Stimulated activated effector memory CD8-positive, alpha-beta T cell treated with anti-CD3 and anti-CD28 coated beads, Interleukin-12 subunit alpha, Interleukin-12 subunit beta, amount 100 ng/mL, for 72 hours (primary cell): ENCODE measurements at regions not wholly inside any gene's neighbourhood (a gene's known extent, or its start where the extent isn't known, plus 50 kb on each side); places are given as distances from the start of the nearest gene placed in this dataset.

Experiments used
- ATAC-seq: fragments of 150-1000 bp; cut with Tn5 transposase; 2 replicates; pipeline ENCODE4 v1.10.0; 2021
- DNase-seq, 2 donors: peaks; one replicate each; pipeline ENCODE4 v3.0.0; 2021 to 2022; ENCODE audit warnings: low spot score in 2 of 2
- H3K27ac Mint-ChIP-seq: one replicate; pipeline ENCODE4 v1.8.0; 2022; ENCODE audit warnings: mild to moderate bottlenecking, mixed read lengths
- H3K36me3 Mint-ChIP-seq: one replicate; pipeline ENCODE4 v1.8.0; 2022; ENCODE audit warnings: mild to moderate bottlenecking, mixed read lengths
- H3K4me1 Mint-ChIP-seq: one replicate; pipeline ENCODE4 v1.8.0; 2022; ENCODE audit warnings: mixed read lengths
- H3K4me3 Mint-ChIP-seq: one replicate; pipeline ENCODE4 v1.8.0; 2022; ENCODE audit warnings: mild to moderate bottlenecking, mixed read lengths
- H3K9me3 Mint-ChIP-seq: one replicate; pipeline ENCODE4 v1.8.0; 2022; ENCODE audit warnings: mixed read lengths

GRCh38 chr13:73142071-73142470 lies 83.3 kb downstream of the KLF5 start:
- no peaks in the 10 kb centered on the region for H3K4me1 Mint-ChIP-seq
- H3K9me3 Mint-ChIP-seq: no peaks in the 10 kb centered on the region
- H3K4me3 Mint-ChIP-seq: no peak overlapping the region
- H3K36me3 Mint-ChIP-seq: no peaks in the 10 kb centered on the region
- no peak for DNase-seq
- no peak for ATAC-seq
- no peak overlapping the region for H3K27ac Mint-ChIP-seq

GRCh38 chr13:73141292-73141771 lies 82.5 kb downstream of the KLF5 start:
- H3K27ac Mint-ChIP-seq: no peak overlapping the region
- DNase-seq (no peak), ATAC-seq (no peak)
- no peaks in the 10 kb centered on the region for H3K36me3 Mint-ChIP-seq
- no peak overlapping the region for H3K4me3 Mint-ChIP-seq
- no peaks in the 10 kb centered on the region for H3K9me3 Mint-ChIP-seq
- H3K4me1 Mint-ChIP-seq: no peaks in the 10 kb centered on the region

- Mint-ChIP-seq H3K4me3 (no peak overlapping the region), H3K27ac (no peak overlapping the region), H3K4me1 (no peaks in the 10 kb centered on the region), H3K9me3 (no peaks in the 10 kb centered on the region), H3K36me3 (no peaks in the 10 kb centered on the region)
- no peak for ATAC-seq
- DNase-seq: no peak
Observed at GRCh38 chr13:73140801-73141200, 82.0 kb downstream of the KLF5 start.

GRCh38 chr13:73138638-73139491 lies 80.1 kb downstream of the KLF5 start:
- Mint-ChIP-seq H3K4me3 (no peak overlapping the region), H3K27ac (no peak overlapping the region), H3K36me3 (no peaks in the 10 kb centered on the region), H3K9me3 (no peaks in the 10 kb centered on the region), H3K4me1 (no peaks in the 10 kb centered on the region)
- DNase-seq: no peak
- ATAC-seq: no peak

- Mint-ChIP-seq H3K4me3 (no peak overlapping the region), H3K36me3 (no peaks in the 10 kb centered on the region), H3K4me1 (no peaks in the 10 kb centered on the region), H3K9me3 (no peaks in the 10 kb centered on the region), H3K27ac (no peak overlapping the region)
- DNase-seq (no peak), ATAC-seq (no peak)
Observed at GRCh38 chr13:73138276-73138637, 79.5 kb downstream of the KLF5 start.

- no peak for ATAC-seq
- Mint-ChIP-seq H3K27ac (no peak overlapping the region), H3K4me3 (no peak overlapping the region), H3K9me3 (no peaks in the 10 kb centered on the region), H3K4me1 (no peaks in the 10 kb centered on the region), H3K36me3 (no peaks in the 10 kb centered on the region)
- no peak for DNase-seq
Observed at GRCh38 chr13:73136776-73137175, 78.0 kb downstream of the KLF5 start.

- no peaks in the 10 kb centered on the region for H3K4me1 Mint-ChIP-seq
- H3K9me3 Mint-ChIP-seq: no peaks in the 10 kb centered on the region
- no peaks in the 10 kb centered on the region for H3K36me3 Mint-ChIP-seq
- no peak for ATAC-seq
- no peak for DNase-seq
- no peak overlapping the region for H3K4me3 Mint-ChIP-seq
- no peak overlapping the region for H3K27ac Mint-ChIP-seq
Observed at GRCh38 chr13:73133531-73133930, 74.7 kb downstream of the KLF5 start.

- ATAC-seq (no peak), DNase-seq (no peak)
- Mint-ChIP-seq H3K27ac (no peak overlapping the region), H3K36me3 (no peaks in the 10 kb centered on the region), H3K4me1 (no peaks in the 10 kb centered on the region), H3K9me3 (no peaks in the 10 kb centered on the region), H3K4me3 (no peak overlapping the region)
Observed at GRCh38 chr13:73131247-73131646, 72.4 kb downstream of the KLF5 start.

- Mint-ChIP-seq H3K4me3 (no peak overlapping the region), H3K4me1 (no peaks in the 10 kb centered on the region), H3K27ac (no peak overlapping the region), H3K36me3 (no peaks in the 10 kb centered on the region), H3K9me3 (no peaks in the 10 kb centered on the region)
- no peak for DNase-seq
- ATAC-seq: peak; percentile 95
Observed at GRCh38 chr13:73129023-73129422, 70.2 kb downstream of the KLF5 start.
